ENCODE measurements at regions not wholly inside any gene's neighbourhood (a gene's known extent, or its start where the extent isn't known, plus 50 kb on each side); places are given as distances from the start of the nearest gene placed in this dataset.

DNA sequence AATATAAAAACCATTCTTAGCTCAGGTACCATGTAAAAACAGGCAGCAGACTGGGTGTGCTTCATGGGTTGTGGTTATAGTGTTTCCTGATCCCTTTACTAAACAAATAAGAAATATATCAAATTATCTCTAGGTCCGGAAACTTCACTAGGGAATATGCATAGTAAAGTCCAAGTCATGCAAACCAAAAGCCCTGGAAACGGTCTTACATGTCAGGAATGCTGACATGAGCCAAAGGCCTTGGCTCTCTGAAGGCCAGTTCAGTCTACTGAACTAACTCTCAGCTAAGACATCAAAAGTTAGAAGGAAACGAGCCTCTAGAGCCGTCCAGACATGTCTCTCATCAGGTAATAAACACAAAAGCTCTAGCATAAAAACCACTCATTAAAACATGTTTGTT is 778.9 kb upstream of the ZNF608 start:
- no peak for TF ChIP-seq POLR2A (IDR thresholded peaks at IDR 0.05)
- TF ChIP-seq, protein P1, sequence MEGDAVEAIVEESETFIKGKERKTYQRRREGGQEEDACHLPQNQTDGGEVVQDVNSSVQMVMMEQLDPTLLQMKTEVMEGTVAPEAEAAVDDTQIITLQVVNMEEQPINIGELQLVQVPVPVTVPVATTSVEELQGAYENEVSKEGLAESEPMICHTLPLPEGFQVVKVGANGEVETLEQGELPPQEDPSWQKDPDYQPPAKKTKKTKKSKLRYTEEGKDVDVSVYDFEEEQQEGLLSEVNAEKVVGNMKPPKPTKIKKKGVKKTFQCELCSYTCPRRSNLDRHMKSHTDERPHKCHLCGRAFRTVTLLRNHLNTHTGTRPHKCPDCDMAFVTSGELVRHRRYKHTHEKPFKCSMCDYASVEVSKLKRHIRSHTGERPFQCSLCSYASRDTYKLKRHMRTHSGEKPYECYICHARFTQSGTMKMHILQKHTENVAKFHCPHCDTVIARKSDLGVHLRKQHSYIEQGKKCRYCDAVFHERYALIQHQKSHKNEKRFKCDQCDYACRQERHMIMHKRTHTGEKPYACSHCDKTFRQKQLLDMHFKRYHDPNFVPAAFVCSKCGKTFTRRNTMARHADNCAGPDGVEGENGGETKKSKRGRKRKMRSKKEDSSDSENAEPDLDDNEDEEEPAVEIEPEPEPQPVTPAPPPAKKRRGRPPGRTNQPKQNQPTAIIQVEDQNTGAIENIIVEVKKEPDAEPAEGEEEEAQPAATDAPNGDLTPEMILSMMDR (IDR thresholded peaks at IDR 0.05): no peak
